ENCODE measurements at regions not wholly inside any gene's neighbourhood (a gene's known extent, or its start where the extent isn't known, plus 50 kb on each side); places are given as distances from the start of the nearest gene placed in this dataset.

GRCh38 chr4:96315815-96316214 is 475.9 kb downstream of the PDHA2 start:
- peak; percentile 2 for DNase-seq (ENCODE audit: low read depth)
- H3K4me1 ChIP-seq (ENCODE audit: insufficient read depth, low read length): no peaks in the 10 kb centered on the region
- no peak overlapping the region for H3K4me3 Mint-ChIP-seq (ENCODE audit: unreplicated experiment)
- H3K27ac Mint-ChIP-seq (ENCODE audit: unreplicated experiment): no peak overlapping the region
- FAIRE-seq: no peak
- H3K27me3 Mint-ChIP-seq (ENCODE audit: low read depth, unreplicated experiment): no peaks in the 10 kb centered on the region
- H3K4me2 ChIP-seq (ENCODE audit: low read length): no peak overlapping the region
- H3K4me3 ChIP-seq (ENCODE audit: insufficient read depth, low read depth, low read length): no peak overlapping the region
- TF ChIP-seq CTCF (IDR thresholded peaks at IDR 0.05; ENCODE audit: insufficient read depth, low read depth, low read length) (no peak), EZH2 (IDR thresholded peaks at IDR 0.05; ENCODE audit: insufficient read depth, low read length) (no peak)
- no peaks in the 10 kb centered on the region for H3K9me3 Mint-ChIP-seq (ENCODE audit: unreplicated experiment)
- no peak overlapping the region for H2AFZ ChIP-seq (ENCODE audit: low read depth, low read length)
- H4K20me1 ChIP-seq (ENCODE audit: insufficient read depth, low read length): no peaks in the 10 kb centered on the region
- no peak overlapping the region for H3K27ac ChIP-seq (ENCODE audit: low read depth, low read length)
- no peaks in the 10 kb centered on the region for H3K9me3 ChIP-seq (ENCODE audit: insufficient read depth, low read depth, low read length)
- no peaks in the 10 kb centered on the region for H3K4me1 Mint-ChIP-seq (ENCODE audit: low read depth, unreplicated experiment)
- no peaks in the 10 kb centered on the region for H3K36me3 ChIP-seq (ENCODE audit: insufficient read depth, low read length)
- H3K27me3 ChIP-seq (ENCODE audit: insufficient read depth, low read length): no peaks in the 10 kb centered on the region
- H3K79me2 ChIP-seq (ENCODE audit: insufficient read depth, low read length): no peaks in the 10 kb centered on the region
- no peaks in the 10 kb centered on the region for H3K36me3 Mint-ChIP-seq (ENCODE audit: low read depth, unreplicated experiment)
- no peak overlapping the region for H3K9ac ChIP-seq (ENCODE audit: low read length)

GRCh38 chr4:96316776-96317175 is 476.9 kb downstream of the PDHA2 start:
- Histone ChIP-seq H3K9me3 (ENCODE audit: insufficient read depth, low read depth, low read length) (no peaks in the 10 kb centered on the region), H3K36me3 (ENCODE audit: insufficient read depth, low read length) (no peaks in the 10 kb centered on the region), H2AFZ (ENCODE audit: low read depth, low read length) (no peak overlapping the region), H3K4me2 (ENCODE audit: low read length) (no peak overlapping the region), H3K27ac (ENCODE audit: low read depth, low read length) (no peak overlapping the region), H3K79me2 (ENCODE audit: insufficient read depth, low read length) (no peaks in the 10 kb centered on the region), H3K9ac (ENCODE audit: low read length) (no peak overlapping the region), H3K4me1 (ENCODE audit: insufficient read depth, low read length) (no peaks in the 10 kb centered on the region), H3K4me3 (ENCODE audit: insufficient read depth, low read depth, low read length) (no peak overlapping the region), H4K20me1 (ENCODE audit: insufficient read depth, low read length) (no peaks in the 10 kb centered on the region), H3K27me3 (ENCODE audit: insufficient read depth, low read length) (no peaks in the 10 kb centered on the region)
- no peaks in the 10 kb centered on the region for H3K36me3 Mint-ChIP-seq (ENCODE audit: low read depth, unreplicated experiment)
- TF ChIP-seq CTCF (IDR thresholded peaks at IDR 0.05; ENCODE audit: insufficient read depth, low read depth, low read length) (no peak), EZH2 (IDR thresholded peaks at IDR 0.05; ENCODE audit: insufficient read depth, low read length) (no peak)
- no peaks in the 10 kb centered on the region for H3K9me3 Mint-ChIP-seq (ENCODE audit: unreplicated experiment)
- no peak for FAIRE-seq
- H3K27me3 Mint-ChIP-seq (ENCODE audit: low read depth, unreplicated experiment): no peaks in the 10 kb centered on the region
- H3K4me1 Mint-ChIP-seq (ENCODE audit: low read depth, unreplicated experiment): no peaks in the 10 kb centered on the region
- no peak overlapping the region for H3K4me3 Mint-ChIP-seq (ENCODE audit: unreplicated experiment)
- H3K27ac Mint-ChIP-seq (ENCODE audit: unreplicated experiment): no peak overlapping the region
- no peak for DNase-seq (ENCODE audit: low read depth)

- Mint-ChIP-seq H3K27ac (ENCODE audit: unreplicated experiment) (no peak overlapping the region), H3K36me3 (ENCODE audit: low read depth, unreplicated experiment) (no peaks in the 10 kb centered on the region), H3K4me3 (ENCODE audit: unreplicated experiment) (no peak overlapping the region), H3K4me1 (ENCODE audit: low read depth, unreplicated experiment) (no peaks in the 10 kb centered on the region), H3K9me3 (ENCODE audit: unreplicated experiment) (no peaks in the 10 kb centered on the region), H3K27me3 (ENCODE audit: low read depth, unreplicated experiment) (no peaks in the 10 kb centered on the region)
- no peaks in the 10 kb centered on the region for H3K36me3 ChIP-seq (ENCODE audit: insufficient read depth, low read length)
- H3K9ac ChIP-seq (ENCODE audit: low read length): no peak overlapping the region
- no peaks in the 10 kb centered on the region for H3K79me2 ChIP-seq (ENCODE audit: insufficient read depth, low read length)
- no peak overlapping the region for H3K27ac ChIP-seq (ENCODE audit: low read depth, low read length)
- FAIRE-seq: no peak
- H3K27me3 ChIP-seq (ENCODE audit: insufficient read depth, low read length): no peaks in the 10 kb centered on the region
- DNase-seq (ENCODE audit: low read depth): no peak
- no peaks in the 10 kb centered on the region for H3K4me1 ChIP-seq (ENCODE audit: insufficient read depth, low read length)
- H3K4me2 ChIP-seq (ENCODE audit: low read length): no peak overlapping the region
- H4K20me1 ChIP-seq (ENCODE audit: insufficient read depth, low read length): no peaks in the 10 kb centered on the region
- H3K9me3 ChIP-seq (ENCODE audit: insufficient read depth, low read depth, low read length): no peaks in the 10 kb centered on the region
- TF ChIP-seq CTCF (IDR thresholded peaks at IDR 0.05; ENCODE audit: insufficient read depth, low read depth, low read length): no peak
- TF ChIP-seq EZH2 (IDR thresholded peaks at IDR 0.05; ENCODE audit: insufficient read depth, low read length): no peak
- H2AFZ ChIP-seq (ENCODE audit: low read depth, low read length): no peak overlapping the region
- H3K4me3 ChIP-seq (ENCODE audit: insufficient read depth, low read depth, low read length): no peak overlapping the region
These were observed 478.0 kb downstream of the PDHA2 start for GRCh38 chr4:96317891-96318290.
